OCI-LY7 (cell line): ENCODE measurements at regions not wholly inside any gene's neighbourhood (a gene's known extent, or its start where the extent isn't known, plus 50 kb on each side); places are given as distances from the start of the nearest gene placed in this dataset.

Experiments used
- CTCF ChIP-seq: fragments of 200-600 bp; sonication (generic); conservative IDR thresholded peaks from 2 replicates; pipeline ENCODE4 v1.5.1; 2014; ENCODE audit warnings: mild to moderate bottlenecking, antibody characterized with exemption, low read length, moderate library complexity, mixed read lengths
- EZH2phosphoT487 ChIP-seq: fragments of 200-600 bp; sonication (generic); IDR thresholded peaks from 2 replicates; pipeline ENCODE4 v1.6.1; 2018; ENCODE audit warnings: low read depth, borderline replicate concordance, mild to moderate bottlenecking, mixed run types, antibody characterized with exemption, low read length, moderate library complexity, mixed read lengths

- TF ChIP-seq CTCF (no peak), EZH2phosphoT487 (no peak)
Observed at GRCh38 chr2:18971628-18972027, 382.3 kb upstream of the NT5C1B start.
